Large intestine (tissue), 3 donors: ENCODE measurements at regions not wholly inside any gene's neighbourhood (a gene's known extent, or its start where the extent isn't known, plus 50 kb on each side); places are given as distances from the start of the nearest gene placed in this dataset.
"Not testable (repeated sequence)": the region's sequence is repeated elsewhere in the genome, so short reads cannot be mapped to it uniquely, and the experiment has no call there.

Source experiments
- DNase-seq, 2 donors: peaks; one replicate each; pipeline versions ENCODE4 v3.0.0 to v3.0.0-alpha.2; 2013
- H3K27ac ChIP-seq: one replicate; pipeline ENCODE4 v1.5.1; 2013; ENCODE audit warnings: low read length
- H3K27me3 ChIP-seq: 2 replicates; pipeline ENCODE4 v1.6.1; 2013; ENCODE audit warnings: low read length; ENCODE audit not compliant: control insufficient read depth, insufficient read depth
- H3K36me3 ChIP-seq: 2 replicates; pipeline ENCODE4 v1.6.1; 2013; ENCODE audit warnings: low read length; ENCODE audit not compliant: control insufficient read depth, insufficient read depth
- H3K4me1 ChIP-seq: one replicate; pipeline ENCODE4 v1.6.1; 2013; ENCODE audit warnings: low read length; ENCODE audit not compliant: control insufficient read depth, insufficient read depth
- H3K4me3 ChIP-seq: one replicate; pipeline ENCODE4 v1.5.1; 2013; ENCODE audit warnings: low read length
- H3K9me3 ChIP-seq: one replicate; pipeline ENCODE4 v1.6.1; 2013; ENCODE audit warnings: mild to moderate bottlenecking, low read depth, low read length, moderate library complexity; ENCODE audit not compliant: control insufficient read depth
- WGBS: methylation state at CpG from one replicate; pipeline ENCODE4 v1.1.5; 2013; ENCODE audit warnings: low lambda C conversion rate; ENCODE audit not compliant: insufficient coverage; 5-methylcytosine and 5-hydroxymethylcytosine counted together

- no peak overlapping the region for H3K4me3 ChIP-seq
- no peaks in the 10 kb centered on the region for H3K36me3 ChIP-seq
- no peaks in the 10 kb centered on the region for H3K4me1 ChIP-seq
- no peaks in the 10 kb centered on the region for H3K27me3 ChIP-seq
- WGBS = 70% methylated on average over 2 of the region's 4 CpGs
- H3K9me3 ChIP-seq = no peaks in the 10 kb centered on the region
- DNase-seq = no peak
- no peak overlapping the region for H3K27ac ChIP-seq
These were observed 813.3 kb upstream of the CDH6 start for GRCh38 chr5:30380228-30380627.

GRCh38 chr5:30376848-30377247, 816.6 kb upstream of the CDH6 start:
- Histone ChIP-seq H3K27me3 (no peaks in the 10 kb centered on the region), H3K4me3 (no peak overlapping the region), H3K4me1 (no peaks in the 10 kb centered on the region), H3K36me3 (no peaks in the 10 kb centered on the region), H3K27ac (no peak overlapping the region), H3K9me3 (no peaks in the 10 kb centered on the region)
- DNase-seq = no peak
- WGBS = no CpG with 5 or more reads among the region's 3 CpGs

- peaks cover 3% of the 10 kb centered on the region for H3K9me3 ChIP-seq
- H3K27me3 ChIP-seq = no peaks in the 10 kb centered on the region
- no peak for DNase-seq
- H3K4me3 ChIP-seq = no peak overlapping the region
- H3K27ac ChIP-seq = no peak overlapping the region
- H3K4me1 ChIP-seq = no peaks in the 10 kb centered on the region
- WGBS = 80% methylated on average over 1 of the region's 4 CpGs
- no peaks in the 10 kb centered on the region for H3K36me3 ChIP-seq
These were observed 825.4 kb upstream of the CDH6 start for GRCh38 chr5:30368064-30368463.

GRCh38 chr5:30365031-30365430, 828.5 kb upstream of the CDH6 start:
- not testable (repeated sequence) for H3K4me3 ChIP-seq, H3K36me3 ChIP-seq, H3K27me3 ChIP-seq, DNase-seq, H3K27ac ChIP-seq, H3K9me3 ChIP-seq, H3K4me1 ChIP-seq
- no CpG with 5 or more reads among the region's 8 CpGs for WGBS

GRCh38 chr5:30357371-30357770, 836.1 kb upstream of the CDH6 start:
- Histone ChIP-seq H3K9me3 (no peaks in the 10 kb centered on the region), H3K4me3 (no peak overlapping the region)
- WGBS = no CpG with 5 or more reads among the region's 1 CpG

GRCh38 chr5:30355675-30356074, 837.8 kb upstream of the CDH6 start:
- Histone ChIP-seq H3K4me3 (no peak overlapping the region), H3K36me3 (no peaks in the 10 kb centered on the region), H3K9me3 (no peaks in the 10 kb centered on the region), H3K4me1 (no peaks in the 10 kb centered on the region), H3K27me3 (no peaks in the 10 kb centered on the region), H3K27ac (no peak overlapping the region)
- no peak for DNase-seq
- WGBS = 0% methylated on average over 1 of the region's 5 CpGs

More at GRCh38 chr5:30357371-30357770, 836.1 kb upstream of the CDH6 start:
- Histone ChIP-seq H3K4me1 (no peaks in the 10 kb centered on the region), H3K27ac (no peak overlapping the region), H3K36me3 (no peaks in the 10 kb centered on the region), H3K27me3 (no peaks in the 10 kb centered on the region)
- DNase-seq = no peak

GRCh38 chr5:30347858-30348257, 845.6 kb upstream of the CDH6 start:
- no peak for DNase-seq

GRCh38 chr5:30345539-30346345, 847.7 kb upstream of the CDH6 start:
- H3K36me3 ChIP-seq, H3K4me3 ChIP-seq, H3K9me3 ChIP-seq, DNase-seq, H3K27ac ChIP-seq, H3K27me3 ChIP-seq, H3K4me1 ChIP-seq: not testable (repeated sequence)
- no CpG with 5 or more reads among the region's 50 CpGs for WGBS

More at GRCh38 chr5:30347858-30348257, 845.6 kb upstream of the CDH6 start:
- Histone ChIP-seq H3K27me3 (no peaks in the 10 kb centered on the region), H3K4me3 (no peak overlapping the region), H3K27ac (no peak overlapping the region), H3K9me3 (peaks cover 5% of the 10 kb centered on the region), H3K36me3 (no peaks in the 10 kb centered on the region), H3K4me1 (no peaks in the 10 kb centered on the region)
- 77% methylated on average over 2 of the region's 3 CpGs for WGBS

- Histone ChIP-seq H3K4me3 (no peak overlapping the region), H3K36me3 (no peaks in the 10 kb centered on the region), H3K9me3 (peaks cover 5% of the 10 kb centered on the region), H3K4me1 (no peaks in the 10 kb centered on the region), H3K27ac (no peak overlapping the region), H3K27me3 (no peaks in the 10 kb centered on the region)
- DNase-seq = no peak
- WGBS = no CpG with 5 or more reads among the region's 3 CpGs
These were observed 849.8 kb upstream of the CDH6 start for GRCh38 chr5:30343707-30344106.

- Histone ChIP-seq H3K27me3 (no peaks in the 10 kb centered on the region), H3K4me1 (no peaks in the 10 kb centered on the region), H3K36me3 (no peaks in the 10 kb centered on the region), H3K4me3 (no peak overlapping the region), H3K9me3 (peaks cover 5% of the 10 kb centered on the region), H3K27ac (no peak overlapping the region)
- no peak for DNase-seq
- 30% methylated on average over 1 of the region's 3 CpGs for WGBS
These were observed 852.0 kb upstream of the CDH6 start for GRCh38 chr5:30341466-30341865.

- 90% methylated on average over 2 of the region's 5 CpGs for WGBS
- Histone ChIP-seq H3K4me3 (no peak overlapping the region), H3K36me3 (no peaks in the 10 kb centered on the region), H3K27ac (no peak overlapping the region), H3K9me3 (no peaks in the 10 kb centered on the region), H3K4me1 (no peaks in the 10 kb centered on the region), H3K27me3 (no peaks in the 10 kb centered on the region)
- DNase-seq = no peak
These were observed 856.4 kb upstream of the CDH6 start for GRCh38 chr5:30337084-30337573.
